PC-9 (cell line): ENCODE measurements at regions not wholly inside any gene's neighbourhood (a gene's known extent, or its start where the extent isn't known, plus 50 kb on each side); places are given as distances from the start of the nearest gene placed in this dataset.
A peak's percentile ranks its signal among the peaks of the same experiment; 100 is the strongest.

Experiments used
- BruUV-seq: library from RNA; stranded (reverse); fragments of 400-500 nt; replicated peaks from 2 replicates; lab custom pipeline; 2021; lab: Mats Ljungman, UMichigan
- CTCF ChIA-PET: fragments of 300-600 bp; sonication (Branson Sonifier 250); formaldehyde crosslinking; loops from one replicate; lab custom pipeline; 2022; ENCODE audit warnings: antibody characterized with exemption; lab: Charles Lee
- POLR2A ChIA-PET: fragments of 300-600 bp; sonication (Branson Sonifier 250); formaldehyde crosslinking; loops from one replicate; lab custom pipeline; 2022; ENCODE audit warnings: antibody characterized with exemption; ENCODE audit not compliant: unreplicated experiment; lab: Charles Lee
- DNase-seq, 2 experiments: peaks; one replicate each; pipeline versions ENCODE4 v3.0.0 to v3.0.0-alpha.2; 2015 to 2022; ENCODE audit warnings: mixed read lengths in 1 of 2
- H2AFZ ChIP-seq: fragments of 200-600 bp; sonication (generic); 2 replicates; pipeline ENCODE4 v1.8.1; 2017; ENCODE audit warnings: antibody characterized with exemption
- H3F3A ChIP-seq: fragments of 200-600 bp; sonication (generic); 2 replicates; pipeline ENCODE4 v1.8.1; 2017; ENCODE audit warnings: antibody characterized with exemption, mild to moderate bottlenecking, low read depth; ENCODE audit not compliant: insufficient read depth
- H3K27ac ChIP-seq: fragments of 200-600 bp; sonication (generic); 2 replicates; pipeline ENCODE4 v1.6.1; 2016; ENCODE audit warnings: mixed run types
- H3K27me3 ChIP-seq: fragments of 200-600 bp; sonication (generic); 2 replicates; pipeline ENCODE4 v1.6.1; 2016; ENCODE audit warnings: low read depth, mixed run types; ENCODE audit not compliant: insufficient read depth
- H3K36me3 ChIP-seq: fragments of 200-600 bp; sonication (generic); 2 replicates; pipeline ENCODE4 v1.6.1; 2016; ENCODE audit warnings: low read depth, mixed run types
- H3K4me1 ChIP-seq: fragments of 200-600 bp; sonication (generic); replicated peaks from 2 replicates; pipeline ENCODE4 v1.6.1; 2016; ENCODE audit warnings: mixed run types; ENCODE audit not compliant: insufficient read depth
- H3K4me2 ChIP-seq: fragments of 200-600 bp; sonication (generic); 2 replicates; pipeline ENCODE4 v1.6.1; 2017; ENCODE audit warnings: mixed run types
- H3K4me3 ChIP-seq: fragments of 200-600 bp; sonication (generic); 2 replicates; pipeline ENCODE4 v1.6.1; 2016; ENCODE audit warnings: mixed run types
- H3K79me2 ChIP-seq: fragments of 200-600 bp; sonication (generic); 2 replicates; pipeline ENCODE4 v1.6.1; 2017; ENCODE audit warnings: low read depth, mixed run types
- H3K9me2 ChIP-seq: fragments of 200-600 bp; sonication (generic); 2 replicates; pipeline ENCODE4 v1.8.1; 2017; ENCODE audit warnings: mild to moderate bottlenecking; ENCODE audit not compliant: insufficient read depth
- H3K9me3 ChIP-seq: fragments of 200-600 bp; sonication (generic); 2 replicates; pipeline ENCODE4 v1.8.1; 2016; ENCODE audit warnings: low read depth; ENCODE audit not compliant: insufficient read depth
- H4K20me1 ChIP-seq: fragments of 200-600 bp; sonication (generic); 2 replicates; pipeline ENCODE4 v1.8.1; 2017; ENCODE audit not compliant: insufficient read depth
- CTCF ChIP-seq: fragments of 200-600 bp; sonication (generic); conservative IDR thresholded peaks from 2 replicates; pipeline ENCODE4 v1.6.1; 2017; ENCODE audit warnings: mixed run types, antibody characterized with exemption, mild to moderate bottlenecking, moderate library complexity
- EZH2 ChIP-seq: fragments of 200-600 bp; sonication (generic); IDR thresholded peaks from 2 replicates; pipeline ENCODE4 v1.8.0; 2017; ENCODE audit warnings: antibody characterized with exemption, low read depth
- intact Hi-C: fragments of 100-400 bp; cut with micrococcal nuclease; formaldehyde crosslinking; loops from one replicate; pipeline ENCODE4 v1.10.0; 2022; ENCODE audit not compliant: unreplicated experiment

GRCh38 chr7:138304071-138304320 lies 156.1 kb upstream of the TRIM24 start:
- H2AFZ ChIP-seq = no peak overlapping the region
- H3K27ac ChIP-seq = peak overlapping the region; percentile 76
- CTCF ChIA-PET = interaction anchor here (0.6 kb wide), 1 partner anchor 541 kb away, joined by 5 read pairs; no protein-coding TSS in a partner anchor
- no peak for DNase-seq
- H3K9me3 ChIP-seq = peaks cover 21% of the 10 kb centered on the region
- peaks cover 26% of the 10 kb centered on the region for H3K4me1 ChIP-seq
- H4K20me1 ChIP-seq = no peaks in the 10 kb centered on the region
- no peaks in the 10 kb centered on the region for H3K9me2 ChIP-seq
- H3F3A ChIP-seq = peaks cover 19% of the 10 kb centered on the region
- no TSS peak for BruUV-seq
- POLR2A ChIA-PET = no interaction called here
- peak overlapping the region; percentile 59 for H3K4me2 ChIP-seq
- no peaks in the 10 kb centered on the region for H3K27me3 ChIP-seq
- TF ChIP-seq CTCF = no peak
- TF ChIP-seq EZH2 = no peak
- intact Hi-C loops = no loop called here
- no peaks in the 10 kb centered on the region for H3K79me2 ChIP-seq
- H3K36me3 ChIP-seq = 0 out of 2 replicates have a peak, but pooled peaks cover 4% of the 10 kb centered on the region
- H3K4me3 ChIP-seq = no peak overlapping the region; the same call in 1 of the 2 replicates

GRCh38 chr7:138307633-138308032 lies 152.4 kb upstream of the TRIM24 start:
- POLR2A ChIA-PET = no interaction called here

GRCh38 chr7:138308136-138308535 lies 151.9 kb upstream of the TRIM24 start:
- no peaks in the 10 kb centered on the region for H3K79me2 ChIP-seq
- intact Hi-C loops = no loop called here
- ChIA-PET POLR2A (no interaction called here), CTCF (no interaction called here)
- H3K9me2 ChIP-seq = no peaks in the 10 kb centered on the region
- H3K4me2 ChIP-seq = no peak overlapping the region
- H3K9me3 ChIP-seq = peaks cover 15% of the 10 kb centered on the region
- H3K27ac ChIP-seq = no peak overlapping the region
- no peaks in the 10 kb centered on the region for H3K27me3 ChIP-seq
- no peak for TF ChIP-seq CTCF
- no peak for TF ChIP-seq EZH2
- DNase-seq = no peak
- no peak overlapping the region for H3K4me3 ChIP-seq
- H3K4me1 ChIP-seq = peaks cover 24% of the 10 kb centered on the region
- H2AFZ ChIP-seq = no peak overlapping the region
- peaks cover 19% of the 10 kb centered on the region for H3F3A ChIP-seq
- no TSS peak for BruUV-seq
- no peaks in the 10 kb centered on the region for H3K36me3 ChIP-seq
- no peaks in the 10 kb centered on the region for H4K20me1 ChIP-seq

More at GRCh38 chr7:138307633-138308032, 152.4 kb upstream of the TRIM24 start:
- Histone ChIP-seq H3K4me3 (no peak overlapping the region), H2AFZ (no peak overlapping the region), H4K20me1 (no peaks in the 10 kb centered on the region), H3K27me3 (no peaks in the 10 kb centered on the region), H3K4me1 (peaks cover 26% of the 10 kb centered on the region), H3K79me2 (no peaks in the 10 kb centered on the region), H3K4me2 (no peak overlapping the region), H3K9me2 (no peaks in the 10 kb centered on the region), H3K27ac (no peak overlapping the region), H3F3A (peaks cover 19% of the 10 kb centered on the region), H3K36me3 (no peaks in the 10 kb centered on the region), H3K9me3 (peaks cover 20% of the 10 kb centered on the region)
- DNase-seq = no peak
- no peak for TF ChIP-seq EZH2
- no peak for TF ChIP-seq CTCF
- intact Hi-C loops = no loop called here
- CTCF ChIA-PET = no interaction called here
- BruUV-seq = no TSS peak
